IMR-90 (cell line): ENCODE measurements at regions not wholly inside any gene's neighbourhood (a gene's known extent, or its start where the extent isn't known, plus 50 kb on each side); places are given as distances from the start of the nearest gene placed in this dataset.

Experiments
- ATAC-seq: fragments of 200-7000 bp; cut with Tn5 transposase; 2 replicates; pipeline ENCODE4 v1.9.1; 2020; ENCODE audit warnings: low read depth, mild to moderate bottlenecking, moderate library complexity
- BruUV-seq: library from RNA; stranded (reverse); fragments of 400-500 nt; replicated peaks from 2 replicates; lab custom pipeline; 2021; lab: Mats Ljungman, UMichigan
- CTCF ChIA-PET: fragments of 300-600 bp; formaldehyde crosslinking; extraction: SDS; loops from one replicate; lab custom pipeline; 2021; ENCODE audit warnings: antibody characterized with exemption; lab: Yijun Ruan, JAX
- POLR2A ChIA-PET: fragments of 300-600 bp; sonication (Branson Sonifier 250); formaldehyde crosslinking; loops from one replicate; lab custom pipeline; 2022; ENCODE audit warnings: antibody characterized with exemption; ENCODE audit not compliant: unreplicated experiment; lab: Charles Lee
- DNase-seq: peaks from one replicate; pipeline ENCODE4 v3.0.0; 2013
- H2AFZ ChIP-seq: replicated peaks from 2 replicates; pipeline ENCODE3; 2013; ENCODE audit warnings: low read length, mild to moderate bottlenecking; ENCODE audit not compliant: poor library complexity
- H2AK5ac ChIP-seq: 2 replicates; pipeline ENCODE4 v1.6.1; 2013; ENCODE audit warnings: low read depth, low read length, inconsistent platforms
- H2AK9ac ChIP-seq: replicated peaks from 2 replicates; pipeline ENCODE3; 2013; ENCODE audit warnings: mild to moderate bottlenecking, low read depth, low read length, moderate library complexity; ENCODE audit not compliant: poor library complexity
- H2BK120ac ChIP-seq: 2 replicates; pipeline ENCODE4 v1.6.1; 2013; ENCODE audit warnings: low read depth, low read length, inconsistent platforms
- H2BK15ac ChIP-seq: 3 replicates; pipeline ENCODE4 v1.6.1; 2013; ENCODE audit warnings: low read depth, low read length, inconsistent platforms
- H2BK20ac ChIP-seq: 2 replicates; pipeline ENCODE4 v1.6.1; 2013; ENCODE audit warnings: low read depth, mild to moderate bottlenecking, inconsistent platforms, low read length, moderate library complexity
- H2BK5ac ChIP-seq: 2 replicates; pipeline ENCODE4 v1.6.1; 2013; ENCODE audit warnings: mild to moderate bottlenecking, low read depth, low read length, inconsistent platforms; ENCODE audit not compliant: poor library complexity, severe bottlenecking
- H3K14ac ChIP-seq: replicated peaks from 2 replicates; pipeline ENCODE4 v1.6.1; 2013; ENCODE audit warnings: low read depth, low read length, inconsistent platforms
- H3K18ac ChIP-seq: 2 replicates; pipeline ENCODE4 v1.6.1; 2013; ENCODE audit warnings: low read depth, low read length, control low read depth
- H3K23ac ChIP-seq: 2 replicates; pipeline ENCODE4 v1.6.1; 2013; ENCODE audit warnings: low read depth, low read length, inconsistent platforms
- H3K27ac ChIP-seq: 2 replicates; pipeline ENCODE4 v1.5.1; 2013; ENCODE audit warnings: mild to moderate bottlenecking, control low read depth, low read length; ENCODE audit not compliant: insufficient read depth
- H3K27me3 ChIP-seq: 2 replicates; pipeline ENCODE4 v1.6.1; 2013; ENCODE audit warnings: low read length; ENCODE audit not compliant: control insufficient read depth, insufficient read depth
- H3K36me3 ChIP-seq: 2 replicates; pipeline ENCODE4 v1.6.1; 2013; ENCODE audit warnings: low read length, mixed read lengths; ENCODE audit not compliant: control insufficient read depth, insufficient read depth
- H3K4ac ChIP-seq: 2 replicates; pipeline ENCODE4 v1.6.1; 2013; ENCODE audit warnings: low read depth, low read length, inconsistent platforms
- H3K4me1 ChIP-seq: 2 replicates; pipeline ENCODE4 v1.6.1; 2013; ENCODE audit warnings: low read length, mixed read lengths; ENCODE audit not compliant: control insufficient read depth, insufficient read depth
- H3K4me2 ChIP-seq: 2 replicates; pipeline ENCODE4 v1.6.1; 2013; ENCODE audit warnings: low read depth, mild to moderate bottlenecking, control low read depth, low read length, moderate library complexity
- H3K4me3 ChIP-seq: 2 replicates; pipeline ENCODE4 v1.5.1; 2013; ENCODE audit warnings: low read depth, mild to moderate bottlenecking, control low read depth, low read length, moderate library complexity; ENCODE audit not compliant: insufficient read depth
- H3K56ac ChIP-seq: 2 replicates; pipeline ENCODE4 v1.6.1; 2013; ENCODE audit warnings: low read length, inconsistent platforms; ENCODE audit not compliant: insufficient read depth; ENCODE audit errors: extremely low read depth
- H3K79me1 ChIP-seq, 2 experiments: 2 replicates each; pipeline ENCODE4 v1.6.1; 2013; ENCODE audit warnings: low read length in 2 of 2, inconsistent platforms in 1 of 2, low read depth in 1 of 2
- H3K9ac ChIP-seq: 2 replicates; pipeline ENCODE4 v1.6.1; 2013; ENCODE audit warnings: low read depth, low read length, control low read depth
- H3K9me1 ChIP-seq: 2 replicates; pipeline ENCODE4 v1.6.1; 2013; ENCODE audit warnings: low read length, inconsistent platforms; ENCODE audit not compliant: insufficient read depth
- H3K9me3 ChIP-seq: 2 replicates; pipeline ENCODE4 v1.6.1; 2013; ENCODE audit warnings: low read length; ENCODE audit not compliant: control insufficient read depth, insufficient read depth
- H4K20me1 ChIP-seq: 2 replicates; pipeline ENCODE4 v1.6.1; 2013; ENCODE audit warnings: low read length, inconsistent platforms; ENCODE audit not compliant: insufficient read depth
- H4K5ac ChIP-seq: 2 replicates; pipeline ENCODE4 v1.6.1; 2013; ENCODE audit warnings: mild to moderate bottlenecking, low read depth, low read length, control low read depth
- H4K8ac ChIP-seq, 2 experiments: 2 replicates each; pipeline ENCODE4 v1.6.1; 2013; ENCODE audit warnings: low read depth in 2 of 2, low read length in 2 of 2, control low read depth in 1 of 2, inconsistent platforms in 1 of 2
- H4K91ac ChIP-seq: 2 replicates; pipeline ENCODE4 v1.6.1; 2013; ENCODE audit warnings: low read depth, low read length, inconsistent platforms; ENCODE audit not compliant: insufficient read depth
- BHLHE40 ChIP-seq: fragments of 150-350 bp; IDR thresholded peaks from 2 replicates; pipeline ENCODE4 v1.6.1; 2016; ENCODE audit warnings: mild to moderate bottlenecking, low read depth, low read length
- CEBPB ChIP-seq: IDR thresholded peaks from 2 replicates; pipeline ENCODE4 v1.6.1; 2012; ENCODE audit warnings: low read depth, low read length, improper control_type of control experiment
- CHD1 ChIP-seq: IDR thresholded peaks from 2 replicates; pipeline ENCODE4 v1.6.1; 2012; ENCODE audit warnings: low read depth, low read length, improper control_type of control experiment
- FOS ChIP-seq: fragments of 150-350 bp; IDR thresholded peaks from 2 replicates; pipeline ENCODE4 v1.6.1; 2016; ENCODE audit warnings: low read depth, low read length
- MAFK ChIP-seq: IDR thresholded peaks from 2 replicates; pipeline ENCODE4 v1.6.1; 2012; ENCODE audit warnings: low read depth, low read length, improper control_type of control experiment
- MAZ ChIP-seq: IDR thresholded peaks from 2 replicates; pipeline ENCODE4 v1.6.1; 2012; ENCODE audit warnings: low read depth, mild to moderate bottlenecking, low read length, improper control_type of control experiment, moderate library complexity, borderline replicate concordance
- MXI1 ChIP-seq: IDR thresholded peaks from 2 replicates; pipeline ENCODE4 v1.6.1; 2012; ENCODE audit warnings: low read depth, mild to moderate bottlenecking, low read length, moderate library complexity, borderline replicate concordance
- NFE2L2 ChIP-seq: fragments of 150-350 bp; IDR thresholded peaks from 2 replicates; pipeline ENCODE4 v1.6.1; 2016; ENCODE audit warnings: low read depth, mild to moderate bottlenecking, low read length
- POLR2A ChIP-seq: IDR thresholded peaks from 2 replicates; pipeline ENCODE4 v1.6.1; 2012; ENCODE audit warnings: mild to moderate bottlenecking, low read depth, low read length
- RAD21 ChIP-seq: IDR thresholded peaks from 2 replicates; pipeline ENCODE4 v1.6.1; 2012; ENCODE audit warnings: low read length, improper control_type of control experiment
- RCOR1 ChIP-seq: IDR thresholded peaks from 2 replicates; pipeline ENCODE4 v1.6.1; 2012; ENCODE audit warnings: mild to moderate bottlenecking, low read length, improper control_type of control experiment; ENCODE audit not compliant: insufficient replicate concordance
- RFX5 ChIP-seq: IDR thresholded peaks from 2 replicates; pipeline ENCODE4 v1.8.0; 2012; ENCODE audit warnings: low read depth, mild to moderate bottlenecking, low read length, moderate library complexity
- SMC3 ChIP-seq: fragments of 150-350 bp; IDR thresholded peaks from 2 replicates; pipeline ENCODE4 v1.6.1; 2016; ENCODE audit warnings: low read depth, mild to moderate bottlenecking, antibody characterized with exemption, low read length, moderate library complexity
- WGBS, 2 experiments: methylation state at CpG; one replicate each; pipeline versions ENCODE4 v1.1.5 to v1.1.7; 2013; ENCODE audit warnings: missing lambda C conversion rate in 2 of 2; ENCODE audit not compliant: insufficient read length in 1 of 2; ENCODE audit errors: extremely low coverage in 2 of 2; 5-methylcytosine and 5-hydroxymethylcytosine counted together
- dilution Hi-C: fragments of 300-500 bp; cut with HindIII; formaldehyde crosslinking; loops from one replicate; pipeline ENCODE4 v1.14.3; 2018; ENCODE audit warnings: low sequenced_read_pairs; ENCODE audit not compliant: unreplicated experiment
- in situ Hi-C: fragments of 300-500 bp; cut with MboI; formaldehyde crosslinking; loops from 3 replicates; pipeline ENCODE4 v1.14.3; 2019; ENCODE audit warnings: low sequenced_read_pairs, inconsistent platforms, mixed read lengths
- intact Hi-C: fragments of 100-400 bp; cut with micrococcal nuclease; formaldehyde crosslinking; loops from 2 replicates; pipeline ENCODE4 v1.10.0; 2022
- TF ChIP-seq, protein P1 (sequence below): fragments of 150-350 bp; IDR thresholded peaks from 2 replicates; pipeline ENCODE4 v1.6.1; 2017; ENCODE audit warnings: mild to moderate bottlenecking, antibody characterized with exemption, low read length, low read depth
- TF ChIP-seq, protein P2 (sequence below): fragments of 150-350 bp; IDR thresholded peaks from 2 replicates; pipeline ENCODE4 v1.6.1; 2016; ENCODE audit warnings: low read depth, mild to moderate bottlenecking, low read length, moderate library complexity, borderline replicate concordance
- TF ChIP-seq, protein P3 (sequence below): conservative IDR thresholded peaks from 2 replicates; pipeline ENCODE4 v1.5.1; 2012; ENCODE audit warnings: mild to moderate bottlenecking, low read depth, low read length, improper control_type of control experiment

DNA sequence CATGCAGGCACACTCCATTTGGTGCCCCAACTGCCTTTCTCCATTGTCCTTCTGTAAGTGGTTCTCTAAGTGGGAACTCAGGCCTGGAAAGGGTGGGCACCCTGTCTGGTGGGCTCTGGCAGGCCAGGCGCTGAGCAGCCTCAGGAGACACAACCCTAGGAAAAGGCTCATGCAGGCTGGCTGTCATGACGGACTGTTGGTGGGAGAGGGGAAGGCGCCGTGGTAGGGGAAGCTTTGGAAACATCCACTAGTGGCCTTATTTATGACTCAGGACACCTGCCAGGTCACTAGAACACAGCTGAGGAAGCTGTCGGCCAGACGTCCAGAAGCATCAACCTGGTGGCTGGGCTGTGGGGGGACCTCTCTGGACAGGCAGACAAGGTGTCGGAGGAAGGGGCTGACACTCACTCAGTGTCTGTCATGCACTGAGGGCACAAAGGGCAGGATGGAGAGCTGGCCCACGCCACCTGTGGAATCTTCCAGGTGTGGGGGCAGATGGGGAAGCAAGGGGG, 216.0 kb downstream of the SEC14L1 start:
- H3K27me3 ChIP-seq = no peaks in the 10 kb centered on the region
- DNase-seq (no peak), ATAC-seq (no peak)
- CTCF ChIA-PET = no interaction called here
- no peak overlapping the region for H3K27ac ChIP-seq
- in situ Hi-C loops (no loop called here), intact Hi-C loops (no loop called here), dilution Hi-C loops (no loop called here)
- POLR2A ChIA-PET = no interaction called here
- H3K14ac ChIP-seq = peak overlapping the region; percentile 39; the same call in 1 of the 2 replicates
- no TSS peak for BruUV-seq
- H4K5ac ChIP-seq = no peak overlapping the region
- H3K4me1 ChIP-seq = peaks cover 25% of the 10 kb centered on the region
- peak overlapping the region; percentile 45; the same call in 1 of the 2 replicates for H3K18ac ChIP-seq
- no peak overlapping the region for H2AFZ ChIP-seq
- H3K9ac ChIP-seq = no peak overlapping the region
- peak overlapping the region; percentile 3; the same call in 1 of the 2 replicates for H3K4ac ChIP-seq
- no peaks in the 10 kb centered on the region for H3K9me3 ChIP-seq
- H3K23ac ChIP-seq = no peak overlapping the region
- H2AK9ac ChIP-seq = peak overlapping the region; percentile 79
- H3K79me1 ChIP-seq = peaks cover 44 to 85% of the 10 kb centered on the region in 2 experiments
- no peak overlapping the region; the same call in 2 of the 3 replicates for H2BK15ac ChIP-seq
- H2BK20ac ChIP-seq = no peak overlapping the region
- peak overlapping the region; percentile 16; the same call in 1 of the 2 replicates for H4K91ac ChIP-seq
- peaks cover 9% of the 10 kb centered on the region for H4K20me1 ChIP-seq
- TF ChIP-seq MXI1 (no peak), SMC3 (no peak), CHD1 (no peak), RFX5 (no peak), FOS (no peak), NFE2L2 (no peak), MAZ (no peak), MAFK (no peak), RAD21 (no peak), POLR2A (no peak), CEBPB (no peak), BHLHE40 (no peak), RCOR1 (no peak)
- TF ChIP-seq, protein P1, sequence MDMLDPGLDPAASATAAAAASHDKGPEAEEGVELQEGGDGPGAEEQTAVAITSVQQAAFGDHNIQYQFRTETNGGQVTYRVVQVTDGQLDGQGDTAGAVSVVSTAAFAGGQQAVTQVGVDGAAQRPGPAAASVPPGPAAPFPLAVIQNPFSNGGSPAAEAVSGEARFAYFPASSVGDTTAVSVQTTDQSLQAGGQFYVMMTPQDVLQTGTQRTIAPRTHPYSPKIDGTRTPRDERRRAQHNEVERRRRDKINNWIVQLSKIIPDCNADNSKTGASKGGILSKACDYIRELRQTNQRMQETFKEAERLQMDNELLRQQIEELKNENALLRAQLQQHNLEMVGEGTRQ = no peak
- TF ChIP-seq, protein P2, sequence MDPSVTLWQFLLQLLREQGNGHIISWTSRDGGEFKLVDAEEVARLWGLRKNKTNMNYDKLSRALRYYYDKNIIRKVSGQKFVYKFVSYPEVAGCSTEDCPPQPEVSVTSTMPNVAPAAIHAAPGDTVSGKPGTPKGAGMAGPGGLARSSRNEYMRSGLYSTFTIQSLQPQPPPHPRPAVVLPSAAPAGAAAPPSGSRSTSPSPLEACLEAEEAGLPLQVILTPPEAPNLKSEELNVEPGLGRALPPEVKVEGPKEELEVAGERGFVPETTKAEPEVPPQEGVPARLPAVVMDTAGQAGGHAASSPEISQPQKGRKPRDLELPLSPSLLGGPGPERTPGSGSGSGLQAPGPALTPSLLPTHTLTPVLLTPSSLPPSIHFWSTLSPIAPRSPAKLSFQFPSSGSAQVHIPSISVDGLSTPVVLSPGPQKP = no peak
- TF ChIP-seq, protein P3, sequence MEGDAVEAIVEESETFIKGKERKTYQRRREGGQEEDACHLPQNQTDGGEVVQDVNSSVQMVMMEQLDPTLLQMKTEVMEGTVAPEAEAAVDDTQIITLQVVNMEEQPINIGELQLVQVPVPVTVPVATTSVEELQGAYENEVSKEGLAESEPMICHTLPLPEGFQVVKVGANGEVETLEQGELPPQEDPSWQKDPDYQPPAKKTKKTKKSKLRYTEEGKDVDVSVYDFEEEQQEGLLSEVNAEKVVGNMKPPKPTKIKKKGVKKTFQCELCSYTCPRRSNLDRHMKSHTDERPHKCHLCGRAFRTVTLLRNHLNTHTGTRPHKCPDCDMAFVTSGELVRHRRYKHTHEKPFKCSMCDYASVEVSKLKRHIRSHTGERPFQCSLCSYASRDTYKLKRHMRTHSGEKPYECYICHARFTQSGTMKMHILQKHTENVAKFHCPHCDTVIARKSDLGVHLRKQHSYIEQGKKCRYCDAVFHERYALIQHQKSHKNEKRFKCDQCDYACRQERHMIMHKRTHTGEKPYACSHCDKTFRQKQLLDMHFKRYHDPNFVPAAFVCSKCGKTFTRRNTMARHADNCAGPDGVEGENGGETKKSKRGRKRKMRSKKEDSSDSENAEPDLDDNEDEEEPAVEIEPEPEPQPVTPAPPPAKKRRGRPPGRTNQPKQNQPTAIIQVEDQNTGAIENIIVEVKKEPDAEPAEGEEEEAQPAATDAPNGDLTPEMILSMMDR = no peak
- H3K36me3 ChIP-seq = no peaks in the 10 kb centered on the region
- 89% methylated on average over 4 of the region's 8 CpGs; no CpG with 5 or more reads in 1 of the 2 experiments for WGBS, 2 experiments
- H3K4me2 ChIP-seq = no peak overlapping the region
- peak overlapping the region; percentile 80 for H2AK5ac ChIP-seq
- H2BK5ac ChIP-seq = peak overlapping the region; percentile 15
- H3K56ac ChIP-seq = no peak overlapping the region
- peaks cover 27% of the 10 kb centered on the region for H3K9me1 ChIP-seq
- H4K8ac ChIP-seq = no peak overlapping the region
- no peak overlapping the region for H2BK120ac ChIP-seq
- no peak overlapping the region for H3K4me3 ChIP-seq
